GM20000 (cell line): ENCODE measurements at regions not wholly inside any gene's neighbourhood (a gene's known extent, or its start where the extent isn't known, plus 50 kb on each side); places are given as distances from the start of the nearest gene placed in this dataset.

ENCODE experiments used
- DNase-seq: peaks from one replicate; pipeline ENCODE4 v3.0.0; 2012; ENCODE audit warnings: low spot score
- CTCF ChIP-seq: IDR thresholded peaks from 2 replicates; pipeline ENCODE4 v1.5.1; 2012; ENCODE audit warnings: mild to moderate bottlenecking, control low read depth; ENCODE audit errors: extremely low read depth, missing control alignments

- no peak for TF ChIP-seq CTCF
- peak; percentile 62 for DNase-seq
Observed at GRCh38 chr6:45830441-45831139, 185.1 kb downstream of the CLIC5 start.

- no peak for DNase-seq
- no peak for TF ChIP-seq CTCF
Observed at GRCh38 chr6:45829873-45830272, 185.8 kb downstream of the CLIC5 start.

- no peak for DNase-seq
- TF ChIP-seq CTCF = no peak
Observed at GRCh38 chr6:45827952-45828530, 187.6 kb downstream of the CLIC5 start.

GRCh38 chr6:45822873-45823272, 192.8 kb downstream of the CLIC5 start:
- no peak for TF ChIP-seq CTCF
- no peak for DNase-seq

GRCh38 chr6:45822246-45822812, 193.3 kb downstream of the CLIC5 start:
- DNase-seq = no peak
- no peak for TF ChIP-seq CTCF

- TF ChIP-seq CTCF = no peak
- no peak for DNase-seq
Observed at GRCh38 chr6:45818655-45819054, 197.0 kb downstream of the CLIC5 start.

GRCh38 chr6:45816674-45817297, 198.9 kb downstream of the CLIC5 start:
- DNase-seq = no peak
- TF ChIP-seq CTCF = no peak
